HepG2 (cell line): ENCODE measurements at regions not wholly inside any gene's neighbourhood (a gene's known extent, or its start where the extent isn't known, plus 50 kb on each side); places are given as distances from the start of the nearest gene placed in this dataset.

Source experiments
- ATAC-seq: fragments of 200-7000 bp; cut with Tn5 transposase; 3 replicates; pipeline ENCODE4 v1.9.1; 2020; ENCODE audit warnings: mild to moderate bottlenecking, moderate library complexity
- BruUV-seq: library from RNA; stranded (reverse); fragments of 400-500 nt; replicated peaks from 2 replicates; lab custom pipeline; 2021; lab: Mats Ljungman, UMichigan
- CTCF ChIA-PET: fragments of 300-600 bp; formaldehyde crosslinking; extraction: SDS; loops from one replicate; lab custom pipeline; 2021; ENCODE audit warnings: low total read pairs, inconsistent platforms, low intra/inter-chr PET ratio; lab: Yijun Ruan, JAX
- POLR2A ChIA-PET: fragments of 350-600 bp; sonication (Branson Sonifier 250); formaldehyde crosslinking; loops from one replicate; lab custom pipeline; 2020; ENCODE audit warnings: antibody characterized with exemption, inconsistent platforms; lab: Yijun Ruan, JAX
- DNase-seq: peaks from one replicate; pipeline ENCODE4 v3.0.0-alpha.2; 2015; ENCODE audit warnings: low spot score
- FAIRE-seq: peaks from 3 replicates; lab custom pipeline; 2011; peaks lifted over from hg19 to GRCh38; lab: Jason Lieb, UNC
- H2AFZ ChIP-seq: one replicate; pipeline ENCODE4 v1.6.1; 2011; ENCODE audit warnings: low read length, inconsistent platforms
- H3K27ac ChIP-seq: fragments of 300-600 bp; 3 replicates; pipeline ENCODE4 v1.8.0; 2011; ENCODE audit warnings: mixed run types, mild to moderate bottlenecking, mixed read lengths, low read length, inconsistent platforms; ENCODE audit not compliant: insufficient read depth; ENCODE audit errors: extremely low read length
- H3K27me3 ChIP-seq, 2 experiments: fragments of 200-600 bp in 1 of 2; 2 replicates in 1 of 2; 3 replicates in 1 of 2; pipeline versions ENCODE4 v1.6.0 to v1.8.0; 2011; ENCODE audit warnings: low read length in 2 of 2, mild to moderate bottlenecking in 2 of 2, moderate library complexity in 2 of 2, inconsistent platforms in 1 of 2; ENCODE audit not compliant: insufficient read depth in 2 of 2, control insufficient read depth in 1 of 2
- H3K36me3 ChIP-seq, 2 experiments: fragments of 200-600 bp in 1 of 2; replicated peaks in 1 of 2; 2 replicates in 1 of 2; 3 replicates in 1 of 2; pipeline versions ENCODE4 v1.5.1 to v1.8.0; 2011; ENCODE audit warnings: low read length in 2 of 2, inconsistent platforms in 1 of 2; ENCODE audit not compliant: insufficient read depth in 2 of 2, control insufficient read depth in 1 of 2
- H3K4me1 ChIP-seq: 2 replicates; pipeline ENCODE4 v1.5.1; 2012; ENCODE audit warnings: low read length, inconsistent platforms; ENCODE audit not compliant: insufficient read depth
- H3K4me2 ChIP-seq: 2 replicates; pipeline ENCODE4 v1.6.0; 2011; ENCODE audit warnings: low read depth, low read length, inconsistent platforms
- H3K4me3 ChIP-seq, 3 experiments: fragments of 200-600 bp in 1 of 3; sonication (generic), shearing (Covaris generic) in 1 of 3; replicated peaks in 1 of 3; 2 replicates each; pipeline ENCODE4 v1.5.1; 2011 to 2016; ENCODE audit warnings: low read length in 3 of 3, inconsistent platforms in 2 of 3, low read depth in 2 of 3, mild to moderate bottlenecking in 2 of 3, control low read depth in 1 of 3, mixed read lengths in 1 of 3; ENCODE audit not compliant: insufficient read depth in 1 of 3
- H3K79me2 ChIP-seq: one replicate; pipeline ENCODE4 v1.6.1; 2011; ENCODE audit warnings: low read length, inconsistent platforms; ENCODE audit not compliant: insufficient read depth
- H3K9ac ChIP-seq: 2 replicates; pipeline ENCODE4 v1.6.0; 2011; ENCODE audit warnings: mild to moderate bottlenecking, low read depth, low read length, inconsistent platforms; ENCODE audit not compliant: insufficient read depth
- H3K9me3 ChIP-seq: 2 replicates; pipeline ENCODE4 v1.5.1; 2012; ENCODE audit warnings: mild to moderate bottlenecking, low read length
- H4K20me1 ChIP-seq: 2 replicates; pipeline ENCODE4 v1.6.0; 2011; ENCODE audit warnings: inconsistent platforms, mild to moderate bottlenecking, low read length, moderate library complexity; ENCODE audit not compliant: insufficient read depth
- HMGXB3 ChIP-seq: sonication (generic); formaldehyde crosslinking; IDR thresholded peaks from 2 replicates; pipeline ENCODE4 v1.4.0; 2020; ENCODE audit warnings: missing genetic modification reagents, borderline replicate concordance
- RAD21 ChIP-seq: fragments of 450-650 bp; formaldehyde crosslinking; IDR thresholded peaks from 2 replicates; pipeline ENCODE4 v1.5.0; 2020; ENCODE audit warnings: mild to moderate bottlenecking
- SP2 ChIP-seq: sonication (generic); formaldehyde crosslinking; IDR thresholded peaks from 2 replicates; pipeline ENCODE4 v1.5.1; 2020; ENCODE audit warnings: mild to moderate bottlenecking, missing genetic modification reagents
- ZKSCAN8 ChIP-seq: IDR thresholded peaks from 2 replicates; pipeline ENCODE4 v1.6.1; 2016; ENCODE audit warnings: borderline replicate concordance, missing genetic modification reagents, missing compliant biosample characterization
- ZNF18 ChIP-seq: sonication (generic); formaldehyde crosslinking; IDR thresholded peaks from 2 replicates; pipeline ENCODE4 v1.8.0; 2022; ENCODE audit warnings: mild to moderate bottlenecking, missing genetic modification reagents; ENCODE audit not compliant: insufficient replicate concordance
- ZNF326 ChIP-seq: sonication (generic); formaldehyde crosslinking; IDR thresholded peaks from 2 replicates; pipeline ENCODE4 v1.4.0; 2020; ENCODE audit warnings: missing genetic modification reagents, borderline replicate concordance
- ZNF44 ChIP-seq: sonication (generic); formaldehyde crosslinking; IDR thresholded peaks from 2 replicates; pipeline ENCODE4 v1.5.1; 2020; ENCODE audit warnings: mild to moderate bottlenecking, missing genetic modification reagents
- ZNF709 ChIP-seq: sonication (generic); formaldehyde crosslinking; IDR thresholded peaks from 2 replicates; pipeline ENCODE4 v1.5.0; 2020; ENCODE audit warnings: mild to moderate bottlenecking, missing genetic modification reagents
- ZNF747 ChIP-seq: sonication (generic); formaldehyde crosslinking; IDR thresholded peaks from 2 replicates; pipeline ENCODE4 v1.8.1; 2023; ENCODE audit warnings: missing genetic modification reagents, mild to moderate bottlenecking, borderline replicate concordance
- WGBS: methylation state at CpG from one replicate; pipeline ENCODE4 v1.1.6; 2017; ENCODE audit warnings: low lambda C conversion rate; 5-methylcytosine and 5-hydroxymethylcytosine counted together
- in situ Hi-C: cut with HindIII; loops from 2 replicates; pipeline ENCODE4 v1.10.0; 2017; ENCODE audit warnings: low pct_unique_long_range_greater_than_20kb; ENCODE audit not compliant: extremely low pct_ligation_motif_present
- intact Hi-C: fragments of 100-400 bp; cut with micrococcal nuclease; formaldehyde crosslinking; loops from one replicate; pipeline ENCODE4 v1.10.0; 2022; ENCODE audit not compliant: unreplicated experiment

GRCh38 chr9:87827341-87827740 lies 55.3 kb upstream of the SPATA31E1 start:
- ATAC-seq (no peak), FAIRE-seq (no peak), DNase-seq (no peak)
- ChIA-PET CTCF (no interaction called here), POLR2A (no interaction called here)
- H3K4me2 ChIP-seq, result no peak overlapping the region
- no TSS peak for BruUV-seq
- no peaks in the 10 kb centered on the region for H4K20me1 ChIP-seq
- no peak overlapping the region for H3K4me3 ChIP-seq
- 3% methylated on average over 2 of the region's 2 CpGs for WGBS
- no peaks in the 10 kb centered on the region for H3K4me1 ChIP-seq
- H3K9ac ChIP-seq, result no peak overlapping the region
- in situ Hi-C loops, result no loop called here
- no peaks in the 10 kb centered on the region for H3K27me3 ChIP-seq
- no peaks in the 10 kb centered on the region for H3K79me2 ChIP-seq
- no peaks in the 10 kb centered on the region for H3K9me3 ChIP-seq
- H2AFZ ChIP-seq, result no peak overlapping the region
- H3K27ac ChIP-seq, result no peak overlapping the region
- TF ChIP-seq RAD21 (CRISPR knock-in tag), result no peak
- TF ChIP-seq HMGXB3, result no peak
- no peak for TF ChIP-seq ZNF18 (CRISPR knock-in tag)
- no peak for TF ChIP-seq ZKSCAN8 (CRISPR knock-in tag)
- no peak for TF ChIP-seq ZNF44 (CRISPR knock-in tag)
- no peak for TF ChIP-seq ZNF709 (CRISPR knock-in tag)
- no peak for TF ChIP-seq ZNF326 (CRISPR knock-in tag)
- TF ChIP-seq SP2, result no peak
- no peak for TF ChIP-seq ZNF747 (CRISPR knock-in tag)
- TF ChIP-seq, all 625 proteins: peak for 0
- H3K36me3 ChIP-seq, result no peaks in the 10 kb centered on the region
- intact Hi-C loops, result no loop called here
